GM12878 (cell line): ENCODE measurements at regions not wholly inside any gene's neighbourhood (a gene's known extent, or its start where the extent isn't known, plus 50 kb on each side); places are given as distances from the start of the nearest gene placed in this dataset.

Experiments
- ATAC-seq: fragments of 200-7000 bp; cut with Tn5 transposase; 3 replicates; pipeline ENCODE4 v1.9.1; 2020; ENCODE audit warnings: mild to moderate bottlenecking, moderate library complexity
- BruUV-seq: library from RNA; stranded (reverse); fragments of 400-500 nt; replicated peaks from 2 replicates; lab custom pipeline; 2021; lab: Mats Ljungman, UMichigan
- CTCF ChIA-PET: fragments of 300-600 bp; sonication (Branson Sonifier 250); formaldehyde crosslinking; extraction: SDS; loops from one replicate; lab custom pipeline; 2021; ENCODE audit warnings: inconsistent platforms; lab: Yijun Ruan, JAX
- POLR2A ChIA-PET: fragments of 350-600 bp; formaldehyde crosslinking; extraction: SDS; loops from one replicate; lab custom pipeline; 2021; ENCODE audit warnings: inconsistent platforms; lab: Charles Lee
- RAD21 ChIA-PET: fragments of 300-600 bp; sonication (Branson Sonifier 250); formaldehyde crosslinking; loops from one replicate; lab custom pipeline; 2023; ENCODE audit warnings: antibody characterized with exemption; ENCODE audit not compliant: unreplicated experiment; lab: Charles Lee
- SMC1A ChIA-PET: fragments of 300-600 bp; sonication (Branson Sonifier 250); formaldehyde crosslinking; loops from one replicate; lab custom pipeline; 2023; ENCODE audit not compliant: unreplicated experiment, uncharacterized antibody; lab: Charles Lee
- DNase-seq: peaks from one replicate; pipeline ENCODE4 v3.0.0-alpha.2; 2011; ENCODE audit warnings: low read depth, low spot score
- FAIRE-seq: peaks from 3 replicates; lab custom pipeline; 2011; peaks lifted over from hg19 to GRCh38; lab: Jason Lieb, UNC
- H2AFZ ChIP-seq: 2 replicates; pipeline ENCODE4 v1.6.0; 2011; ENCODE audit warnings: low read depth, low read length, control low read depth; ENCODE audit not compliant: control insufficient read depth
- H3K27ac ChIP-seq: 2 replicates; pipeline ENCODE4 v1.5.1; 2011; ENCODE audit warnings: control low read depth; ENCODE audit not compliant: control insufficient read depth, insufficient read depth
- H3K27me3 ChIP-seq, 2 experiments: replicated peaks in 1 of 2; 2 replicates each; pipeline versions ENCODE4 v1.6.0 to v1.6.1; 2011; ENCODE audit warnings: low read length in 1 of 2; ENCODE audit not compliant: control insufficient read depth in 2 of 2, insufficient read depth in 2 of 2
- H3K36me3 ChIP-seq, 2 experiments: 2 replicates each; pipeline ENCODE4 v1.5.1; 2011; ENCODE audit warnings: low read length in 1 of 2; ENCODE audit not compliant: control insufficient read depth in 2 of 2, insufficient read depth in 2 of 2
- H3K4me1 ChIP-seq: 2 replicates; pipeline ENCODE4 v1.6.1; 2011; ENCODE audit warnings: mild to moderate bottlenecking, low read length, moderate library complexity, mixed read lengths; ENCODE audit not compliant: control insufficient read depth, insufficient read depth
- H3K4me2 ChIP-seq: 2 replicates; pipeline ENCODE4 v1.6.0; 2011; ENCODE audit warnings: control low read depth; ENCODE audit not compliant: control insufficient read depth, insufficient read depth
- H3K4me3 ChIP-seq: fragments of 200-600 bp; sonication (generic); 2 replicates; pipeline ENCODE4 v1.5.1; 2016
- H3K79me2 ChIP-seq: 2 replicates; pipeline ENCODE4 v1.6.0; 2011; ENCODE audit warnings: low read length; ENCODE audit not compliant: control insufficient read depth, insufficient read depth
- H3K9ac ChIP-seq: 2 replicates; pipeline ENCODE4 v1.8.0; 2011; ENCODE audit warnings: low read length, control low read depth, mixed read lengths; ENCODE audit not compliant: control insufficient read depth, insufficient read depth
- H3K9me3 ChIP-seq: replicated peaks from 3 replicates; pipeline ENCODE4 v1.5.1; 2011; ENCODE audit warnings: mild to moderate bottlenecking, low read length; ENCODE audit not compliant: control insufficient read depth, insufficient read depth
- H4K20me1 ChIP-seq: 2 replicates; pipeline ENCODE4 v1.6.0; 2011; ENCODE audit not compliant: control insufficient read depth, insufficient read depth
- ASH2L ChIP-seq: fragments of 300-600, 200-600 bp; sonication (generic); IDR thresholded peaks from 2 replicates; pipeline ENCODE4 v1.6.1; 2017; ENCODE audit warnings: low read depth, mild to moderate bottlenecking, borderline replicate concordance
- HCFC1 ChIP-seq: fragments of 150-350 bp; IDR thresholded peaks from 2 replicates; pipeline ENCODE4 v1.6.1; 2014; ENCODE audit warnings: low read length
- LARP7 ChIP-seq: fragments of 450-650 bp; IDR thresholded peaks from 2 replicates; pipeline ENCODE4 v1.6.1; 2017; ENCODE audit warnings: mild to moderate bottlenecking
- NR2C2 ChIP-seq: IDR thresholded peaks from 2 replicates; pipeline ENCODE4 v1.6.1; 2011; ENCODE audit warnings: borderline replicate concordance, low read depth; ENCODE audit not compliant: control insufficient read depth, insufficient read length
- RAD51 ChIP-seq: fragments of 450-650 bp; IDR thresholded peaks from 2 replicates; pipeline ENCODE4 v1.6.1; 2016; ENCODE audit warnings: moderate library complexity, mild to moderate bottlenecking, inconsistent platforms
- SUZ12 ChIP-seq: fragments of 200-600 bp; sonication (generic); IDR thresholded peaks from one replicate; pipeline ENCODE4 v1.6.1; 2018; ENCODE audit warnings: antibody characterized with exemption, mild to moderate bottlenecking; ENCODE audit not compliant: unreplicated experiment
- TCF7 ChIP-seq: IDR thresholded peaks from 2 replicates; pipeline ENCODE4 v1.6.1; 2014; ENCODE audit warnings: antibody characterized with exemption, borderline replicate concordance
- WRNIP1 ChIP-seq: IDR thresholded peaks from 2 replicates; pipeline ENCODE4 v1.6.1; 2011; ENCODE audit warnings: low read depth, low read length, improper control_type of control experiment, borderline replicate concordance
- YBX1 ChIP-seq: fragments of 450-650 bp; IDR thresholded peaks from 2 replicates; pipeline ENCODE4 v1.6.1; 2016; ENCODE audit warnings: antibody characterized with exemption
- YY1 ChIP-seq: IDR thresholded peaks from 2 replicates; pipeline ENCODE4 v1.6.1; 2011; ENCODE audit warnings: low read depth, mild to moderate bottlenecking, low read length
- ZNF207 ChIP-seq: fragments of 450-650 bp; IDR thresholded peaks from 2 replicates; pipeline ENCODE4 v1.6.1; 2014; ENCODE audit warnings: antibody characterized with exemption, mild to moderate bottlenecking, borderline replicate concordance
- WGBS: methylation state at CpG from one replicate; pipeline ENCODE4 v1.1.6; 2016; ENCODE audit warnings: low lambda C conversion rate; ENCODE audit not compliant: insufficient replicate concordance, insufficient coverage; ENCODE audit errors: missing lambda C conversion rate; 5-methylcytosine and 5-hydroxymethylcytosine counted together
- in situ Hi-C: fragments of 300-500 bp; cut with MboI; formaldehyde crosslinking; loops from 9 replicates; pipeline ENCODE4 v1.14.3; 2018; ENCODE audit warnings: mixed read lengths
- intact Hi-C: fragments of 100-400 bp; cut with micrococcal nuclease; formaldehyde crosslinking; loops from one replicate; pipeline ENCODE4 v1.14.2; 2022; ENCODE audit not compliant: unreplicated experiment
- TF ChIP-seq, protein P1 (sequence below): IDR thresholded peaks from 2 replicates; pipeline ENCODE4 v1.6.1; 2012; ENCODE audit warnings: mild to moderate bottlenecking, low read depth, low read length

DNA sequence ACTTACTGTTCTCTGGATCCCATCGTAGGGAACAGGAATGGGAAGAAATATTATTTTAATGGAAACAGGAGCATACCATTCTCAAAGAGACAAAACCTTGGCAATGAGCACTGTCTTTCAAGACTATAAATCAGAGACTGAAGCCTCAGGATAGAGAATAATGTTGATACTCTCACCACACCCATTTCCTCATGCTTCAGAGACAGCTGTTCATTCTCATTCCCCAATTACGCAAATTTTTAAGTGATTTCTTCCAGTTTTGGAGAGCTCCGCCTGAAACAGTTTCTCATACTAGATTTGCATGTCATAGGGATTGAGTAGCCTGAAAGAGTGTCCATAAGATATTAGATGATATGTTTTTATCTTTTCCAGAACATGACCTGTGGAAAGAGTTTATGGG is 290.5 kb upstream of the RASA1 start (continued):
- TF ChIP-seq, protein P1, sequence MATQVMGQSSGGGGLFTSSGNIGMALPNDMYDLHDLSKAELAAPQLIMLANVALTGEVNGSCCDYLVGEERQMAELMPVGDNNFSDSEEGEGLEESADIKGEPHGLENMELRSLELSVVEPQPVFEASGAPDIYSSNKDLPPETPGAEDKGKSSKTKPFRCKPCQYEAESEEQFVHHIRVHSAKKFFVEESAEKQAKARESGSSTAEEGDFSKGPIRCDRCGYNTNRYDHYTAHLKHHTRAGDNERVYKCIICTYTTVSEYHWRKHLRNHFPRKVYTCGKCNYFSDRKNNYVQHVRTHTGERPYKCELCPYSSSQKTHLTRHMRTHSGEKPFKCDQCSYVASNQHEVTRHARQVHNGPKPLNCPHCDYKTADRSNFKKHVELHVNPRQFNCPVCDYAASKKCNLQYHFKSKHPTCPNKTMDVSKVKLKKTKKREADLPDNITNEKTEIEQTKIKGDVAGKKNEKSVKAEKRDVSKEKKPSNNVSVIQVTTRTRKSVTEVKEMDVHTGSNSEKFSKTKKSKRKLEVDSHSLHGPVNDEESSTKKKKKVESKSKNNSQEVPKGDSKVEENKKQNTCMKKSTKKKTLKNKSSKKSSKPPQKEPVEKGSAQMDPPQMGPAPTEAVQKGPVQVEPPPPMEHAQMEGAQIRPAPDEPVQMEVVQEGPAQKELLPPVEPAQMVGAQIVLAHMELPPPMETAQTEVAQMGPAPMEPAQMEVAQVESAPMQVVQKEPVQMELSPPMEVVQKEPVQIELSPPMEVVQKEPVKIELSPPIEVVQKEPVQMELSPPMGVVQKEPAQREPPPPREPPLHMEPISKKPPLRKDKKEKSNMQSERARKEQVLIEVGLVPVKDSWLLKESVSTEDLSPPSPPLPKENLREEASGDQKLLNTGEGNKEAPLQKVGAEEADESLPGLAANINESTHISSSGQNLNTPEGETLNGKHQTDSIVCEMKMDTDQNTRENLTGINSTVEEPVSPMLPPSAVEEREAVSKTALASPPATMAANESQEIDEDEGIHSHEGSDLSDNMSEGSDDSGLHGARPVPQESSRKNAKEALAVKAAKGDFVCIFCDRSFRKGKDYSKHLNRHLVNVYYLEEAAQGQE, result no peak
- no peak for TF ChIP-seq WRNIP1
- no peak for TF ChIP-seq NR2C2

DNA sequence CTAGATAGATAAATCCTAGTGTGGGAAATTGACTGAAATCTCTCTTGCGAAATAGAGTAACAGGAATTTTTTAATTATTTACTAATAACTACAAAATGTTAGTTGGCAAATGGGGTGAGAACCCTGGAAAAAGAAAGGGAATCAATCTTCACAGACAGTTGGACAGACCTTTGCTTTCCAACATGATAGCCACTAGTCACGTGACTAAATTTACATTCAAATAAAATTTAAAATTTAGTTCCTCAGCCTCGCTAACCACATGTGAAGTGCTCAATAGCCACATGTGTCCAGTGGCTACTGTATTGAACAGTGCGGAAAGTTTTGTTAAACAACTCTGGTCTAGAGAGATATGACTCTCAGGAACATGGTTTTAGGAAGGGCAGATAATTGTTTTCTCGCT is 289.9 kb upstream of the RASA1 start:
- Histone ChIP-seq H3K36me3 (no peaks in the 10 kb centered on the region), H2AFZ (no peak overlapping the region), H3K4me1 (no peaks in the 10 kb centered on the region), H3K27ac (no peak overlapping the region), H4K20me1 (no peaks in the 10 kb centered on the region), H3K4me2 (no peak overlapping the region), H3K9ac (no peak overlapping the region), H3K4me3 (no peak overlapping the region), H3K9me3 (no peaks in the 10 kb centered on the region), H3K79me2 (no peaks in the 10 kb centered on the region), H3K27me3 (no peaks in the 10 kb centered on the region)
- FAIRE-seq (no peak), ATAC-seq (no peak), DNase-seq (no peak)
- WGBS, result 76% methylated on average over 5 of the region's 5 CpGs
- intact Hi-C loops, result no loop called here
- no TSS peak for BruUV-seq
- RAD21 ChIA-PET, result no interaction called here
- in situ Hi-C loops, result no loop called here
- POLR2A ChIA-PET, result no interaction called here
- TF ChIP-seq LARP7, result no peak
- TF ChIP-seq HCFC1, result no peak
- TF ChIP-seq RAD51, result peak; percentile 50; the same call in 1 of the 2 replicates
- no peak for TF ChIP-seq ASH2L
- no peak for TF ChIP-seq ZNF207
- no peak for TF ChIP-seq YBX1
- no peak for TF ChIP-seq TCF7
- TF ChIP-seq YY1, result no peak
- no peak for TF ChIP-seq SUZ12
- SMC1A ChIA-PET, result interaction anchor here (0.6 to 1.2 kb wide), 2 partner anchors 16 to 471 kb away, joined by 3 read pairs; no protein-coding TSS in a partner anchor
- CTCF ChIA-PET, result no interaction called here
